OCI-LY1 (cell line): ENCODE measurements at regions not wholly inside any gene's neighbourhood (a gene's known extent, or its start where the extent isn't known, plus 50 kb on each side); places are given as distances from the start of the nearest gene placed in this dataset.
A peak's percentile ranks its signal among the peaks of the same experiment; 100 is the strongest.

Source experiments
- H2AFZ ChIP-seq: fragments of 200-600 bp; sonication (generic), shearing (Covaris generic); 2 replicates; pipeline ENCODE4 v1.6.0; 2014; ENCODE audit warnings: antibody characterized with exemption, mild to moderate bottlenecking, low read length
- H3F3A ChIP-seq: fragments of 200-600 bp; sonication (generic), shearing (Covaris generic); 2 replicates; pipeline ENCODE4 v1.6.0; 2014; ENCODE audit warnings: mild to moderate bottlenecking, antibody characterized with exemption, low read length, moderate library complexity; ENCODE audit not compliant: insufficient read depth
- H3K27ac ChIP-seq: fragments of 200-600 bp; sonication (generic); 2 replicates; pipeline ENCODE4 v1.5.1; 2014; ENCODE audit warnings: low read length, mixed run types, mild to moderate bottlenecking, low read depth; ENCODE audit not compliant: poor library complexity, severe bottlenecking
- H3K27me3 ChIP-seq: fragments of 200-600 bp; sonication (generic); 2 replicates; pipeline ENCODE4 v1.6.0; 2014; ENCODE audit warnings: antibody characterized with exemption, mild to moderate bottlenecking, low read length, moderate library complexity; ENCODE audit not compliant: insufficient read depth
- H3K36me3 ChIP-seq: fragments of 200-600 bp; sonication (generic); 2 replicates; pipeline ENCODE4 v1.6.1; 2014; ENCODE audit warnings: mild to moderate bottlenecking, antibody characterized with exemption, low read length, moderate library complexity, mixed read lengths; ENCODE audit not compliant: insufficient read depth
- H3K4me1 ChIP-seq: fragments of 200-600 bp; sonication (generic); 2 replicates; pipeline ENCODE4 v1.5.1; 2014; ENCODE audit warnings: mild to moderate bottlenecking, low read length, moderate library complexity; ENCODE audit not compliant: insufficient read depth, severe bottlenecking
- H3K4me2 ChIP-seq: fragments of 200-600 bp; sonication (generic), shearing (Covaris generic); 2 replicates; pipeline ENCODE4 v1.6.1; 2014; ENCODE audit warnings: low read length
- H3K4me3 ChIP-seq: fragments of 200-600 bp; sonication (generic); 2 replicates; pipeline ENCODE4 v1.5.1; 2014; ENCODE audit warnings: low read length, low read depth, mild to moderate bottlenecking, mixed read lengths; ENCODE audit not compliant: poor library complexity, severe bottlenecking
- H3K79me2 ChIP-seq: fragments of 200-600 bp; shearing (Covaris generic); 2 replicates; pipeline ENCODE4 v1.6.1; 2016; ENCODE audit warnings: mixed run types, low read length, mixed read lengths; ENCODE audit not compliant: insufficient read depth
- H3K9ac ChIP-seq: fragments of 200-600 bp; sonication (generic), shearing (Covaris generic); 2 replicates; pipeline ENCODE4 v1.6.1; 2014; ENCODE audit warnings: mild to moderate bottlenecking, low read length, mixed read lengths
- H3K9me2 ChIP-seq: fragments of 200-600 bp; sonication (generic), shearing (Covaris generic); 2 replicates; pipeline ENCODE4 v1.6.1; 2014; ENCODE audit warnings: low read depth, mild to moderate bottlenecking, low read length, mixed read lengths
- H3K9me3 ChIP-seq: fragments of 200-600 bp; shearing (Covaris generic); 2 replicates; pipeline ENCODE4 v1.6.1; 2014; ENCODE audit warnings: low read length, mixed read lengths
- H4K20me1 ChIP-seq: fragments of 200-600 bp; sonication (generic), shearing (Covaris generic); 2 replicates; pipeline ENCODE4 v1.6.0; 2016; ENCODE audit warnings: mild to moderate bottlenecking, low read length; ENCODE audit not compliant: insufficient read depth
- CTCF ChIP-seq: fragments of 200-600 bp; sonication (generic), shearing (Covaris generic); IDR thresholded peaks from 2 replicates; pipeline ENCODE4 v1.5.1; 2017; ENCODE audit warnings: mild to moderate bottlenecking, antibody characterized with exemption, low read length, moderate library complexity, mixed read lengths
- EZH2 ChIP-seq: fragments of 200-600 bp; sonication (generic), shearing (Covaris generic); IDR thresholded peaks from 2 replicates; pipeline ENCODE4 v1.8.0; 2017; ENCODE audit warnings: borderline replicate concordance, mixed run types, mild to moderate bottlenecking, antibody characterized with exemption, low read length, moderate library complexity, mixed read lengths

- Histone ChIP-seq H2AFZ (no peak overlapping the region), H3K79me2 (no peaks in the 10 kb centered on the region), H3K27me3 (no peaks in the 10 kb centered on the region), H3K9me2 (no peaks in the 10 kb centered on the region), H3K4me1 (peaks cover 50% of the 10 kb centered on the region), H3K9ac (no peak overlapping the region), H3K9me3 (no peaks in the 10 kb centered on the region), H4K20me1 (no peaks in the 10 kb centered on the region), H3K27ac (no peak overlapping the region), H3K4me2 (no peak overlapping the region), H3K36me3 (no peaks in the 10 kb centered on the region), H3F3A (no peaks in the 10 kb centered on the region), H3K4me3 (no peak overlapping the region)
- TF ChIP-seq EZH2 = no peak
- peak; percentile 73 for TF ChIP-seq CTCF
Observed at GRCh38 chr2:222797261-222797660, 63.6 kb upstream of the ACSL3 start.

- Histone ChIP-seq H2AFZ (no peak overlapping the region), H3K4me1 (peaks cover 43% of the 10 kb centered on the region), H3K9me3 (no peaks in the 10 kb centered on the region), H3K9me2 (no peaks in the 10 kb centered on the region), H4K20me1 (no peaks in the 10 kb centered on the region), H3K27ac (no peak overlapping the region), H3K4me3 (no peak overlapping the region), H3K9ac (no peak overlapping the region), H3K79me2 (no peaks in the 10 kb centered on the region), H3K36me3 (no peaks in the 10 kb centered on the region), H3F3A (no peaks in the 10 kb centered on the region), H3K4me2 (no peak overlapping the region), H3K27me3 (no peaks in the 10 kb centered on the region)
- TF ChIP-seq CTCF (no peak), EZH2 (no peak)
Observed at GRCh38 chr2:222797871-222798270, 63.0 kb upstream of the ACSL3 start.

- H2AFZ ChIP-seq = no peak overlapping the region
- H3K9me2 ChIP-seq = no peaks in the 10 kb centered on the region
- no peak overlapping the region for H3K9ac ChIP-seq
- TF ChIP-seq EZH2 (no peak), CTCF (no peak)
- no peak overlapping the region for H3K27ac ChIP-seq
- H3K27me3 ChIP-seq = no peaks in the 10 kb centered on the region
- H3K36me3 ChIP-seq = no peaks in the 10 kb centered on the region
- H3F3A ChIP-seq = no peaks in the 10 kb centered on the region
- H3K4me2 ChIP-seq = no peak overlapping the region
- H3K4me1 ChIP-seq = peaks cover 37% of the 10 kb centered on the region
- no peak overlapping the region for H3K4me3 ChIP-seq
- H3K79me2 ChIP-seq = no peaks in the 10 kb centered on the region
- H3K9me3 ChIP-seq = no peaks in the 10 kb centered on the region
- H4K20me1 ChIP-seq = no peaks in the 10 kb centered on the region
Observed at GRCh38 chr2:222798528-222798927, 62.3 kb upstream of the ACSL3 start.
